ENCODE measurements at regions not wholly inside any gene's neighbourhood (a gene's known extent, or its start where the extent isn't known, plus 50 kb on each side); places are given as distances from the start of the nearest gene placed in this dataset.

DNA sequence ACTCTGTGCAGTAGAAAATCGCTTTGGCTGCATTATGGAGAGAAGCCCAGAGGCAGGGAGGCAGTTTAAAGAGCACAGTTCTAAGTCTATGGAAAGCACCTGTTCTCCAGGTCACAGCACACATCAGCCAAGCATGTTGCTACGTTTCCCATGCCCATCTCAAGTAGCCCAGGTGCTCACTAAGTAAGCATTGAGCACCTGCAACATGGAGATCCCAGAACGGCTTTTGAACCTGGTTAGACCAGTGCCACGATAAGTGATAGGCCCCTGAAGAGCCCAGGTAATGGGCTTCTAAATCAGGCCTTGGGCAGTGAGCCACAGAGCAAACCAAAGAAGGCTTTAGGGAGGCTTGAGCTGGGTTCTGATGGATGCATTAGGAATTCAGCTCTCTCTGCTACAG lies 186.2 kb downstream of the C1orf94 start:
- no peak for DNase-seq
- H3K36me3 ChIP-seq = no peaks in the 10 kb centered on the region
- no peak overlapping the region for H3K4me3 ChIP-seq
- no peak overlapping the region for H3K27ac ChIP-seq
- H3K4me1 ChIP-seq = no peaks in the 10 kb centered on the region
- H3K9me3 ChIP-seq = no peaks in the 10 kb centered on the region
- no peaks in the 10 kb centered on the region for H3K27me3 ChIP-seq
- H3K9ac ChIP-seq (ENCODE audit: low read depth in 2 of 2, low read length in 2 of 2) = no peak overlapping the region
- intact Hi-C loops (cut with DNase I) = no loop called here
- TF ChIP-seq CTCF (IDR thresholded peaks at IDR 0.05) = no peak

GRCh38 chr1:34363447-34363846 lies 186.7 kb downstream of the C1orf94 start:
- intact Hi-C loops (cut with DNase I) = no loop called here
- no peak for TF ChIP-seq CTCF (IDR thresholded peaks at IDR 0.05)
- H3K9me3 ChIP-seq = no peaks in the 10 kb centered on the region
- H3K27me3 ChIP-seq = no peaks in the 10 kb centered on the region
- H3K4me1 ChIP-seq = no peaks in the 10 kb centered on the region
- DNase-seq = no peak
- no peak overlapping the region for H3K9ac ChIP-seq (ENCODE audit: low read depth in 2 of 2, low read length in 2 of 2)
- H3K36me3 ChIP-seq = no peaks in the 10 kb centered on the region
- no peak overlapping the region for H3K27ac ChIP-seq
- no peak overlapping the region for H3K4me3 ChIP-seq

- Histone ChIP-seq H3K9me3 (no peaks in the 10 kb centered on the region), H3K27me3 (no peaks in the 10 kb centered on the region), H3K36me3 (no peaks in the 10 kb centered on the region), H3K9ac (ENCODE audit: low read depth in 2 of 2, low read length in 2 of 2) (no peak overlapping the region), H3K4me1 (no peaks in the 10 kb centered on the region), H3K27ac (no peak overlapping the region), H3K4me3 (no peak overlapping the region)
- TF ChIP-seq CTCF (IDR thresholded peaks at IDR 0.05) = no peak
- DNase-seq = no peak
- intact Hi-C loops (cut with DNase I) = no loop called here
Measured at GRCh38 chr1:34363915-34364314, 187.2 kb downstream of the C1orf94 start.

DNA sequence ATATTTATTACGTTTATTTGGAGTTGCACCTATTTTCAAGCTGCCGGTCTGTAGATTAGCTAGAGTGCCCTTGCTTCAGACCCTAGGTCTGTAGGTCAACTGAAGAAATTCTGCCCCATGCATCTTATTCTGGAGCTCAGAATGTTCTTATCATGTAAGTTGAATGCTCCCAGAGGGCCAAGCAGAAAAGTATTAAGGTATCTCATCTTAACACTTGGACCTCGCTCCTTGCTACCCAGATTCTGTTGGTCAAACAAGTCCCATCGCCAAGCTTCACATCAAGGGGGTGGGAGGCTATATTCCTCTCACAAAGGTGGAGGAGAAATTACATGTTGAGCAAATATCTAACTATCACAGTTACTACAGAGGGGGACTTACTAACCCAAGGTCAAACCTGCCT lies 187.7 kb downstream of the C1orf94 start:
- no peak overlapping the region for H3K27ac ChIP-seq
- no peak overlapping the region for H3K9ac ChIP-seq (ENCODE audit: low read depth in 2 of 2, low read length in 2 of 2)
- no peaks in the 10 kb centered on the region for H3K4me1 ChIP-seq
- no peaks in the 10 kb centered on the region for H3K27me3 ChIP-seq
- H3K9me3 ChIP-seq = no peaks in the 10 kb centered on the region
- DNase-seq = no peak
- TF ChIP-seq CTCF (IDR thresholded peaks at IDR 0.05) = no peak
- H3K36me3 ChIP-seq = no peaks in the 10 kb centered on the region
- no peak overlapping the region for H3K4me3 ChIP-seq
- intact Hi-C loops (cut with DNase I) = no loop called here

DNA sequence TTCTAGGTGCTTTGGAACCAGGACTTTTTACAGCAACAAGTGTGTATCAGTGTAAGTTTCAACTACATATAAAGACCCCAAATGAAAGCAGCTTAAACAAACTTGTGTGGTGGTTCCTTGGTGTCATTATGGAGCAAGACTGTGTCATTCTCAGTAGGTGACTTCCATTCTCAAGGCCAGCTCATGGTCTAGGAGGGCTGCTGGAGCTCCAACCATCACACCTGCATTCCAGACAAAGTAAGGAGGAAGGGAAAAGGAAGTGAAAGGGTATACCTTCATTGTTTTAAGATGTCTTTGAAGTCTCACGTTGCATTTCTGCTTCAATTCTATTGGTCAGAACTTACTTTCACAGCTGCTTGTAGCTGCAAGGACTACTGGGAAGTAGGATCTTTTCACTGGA lies 188.6 kb downstream of the C1orf94 start:
- no peak for DNase-seq
- Histone ChIP-seq H3K4me3 (no peak overlapping the region), H3K4me1 (no peaks in the 10 kb centered on the region), H3K9ac (ENCODE audit: low read depth in 2 of 2, low read length in 2 of 2) (no peak overlapping the region), H3K36me3 (no peaks in the 10 kb centered on the region), H3K27ac (no peak overlapping the region), H3K27me3 (no peaks in the 10 kb centered on the region), H3K9me3 (no peaks in the 10 kb centered on the region)
- intact Hi-C loops (cut with DNase I) = no loop called here
- TF ChIP-seq CTCF (IDR thresholded peaks at IDR 0.05) = no peak
